Pancreas (tissue), 10 donors: ENCODE measurements at regions not wholly inside any gene's neighbourhood (a gene's known extent, or its start where the extent isn't known, plus 50 kb on each side); places are given as distances from the start of the nearest gene placed in this dataset.

ENCODE experiments used
- ATAC-seq, 4 donors: fragments of 200-7000 bp; cut with Tn5 transposase; one replicate each; pipeline versions ENCODE4 v1.8.0 to v1.9.1; 2020; ENCODE audit warnings: mild to moderate bottlenecking in 4 of 4, moderate library complexity in 4 of 4
- DNase-seq, 6 donors: peaks; one replicate each; pipeline ENCODE4 v3.0.0-alpha.2; 2020
- FAIRE-seq: peaks from 2 replicates; lab custom pipeline; 2012; peaks lifted over from hg19 to GRCh38; lab: Jason Lieb, UNC
- H3K27ac ChIP-seq, 4 donors: fragments of 200-600 bp; sonication (generic); 1 replicate in 3 of 4; 2 replicates in 1 of 4; pipeline versions ENCODE4 v1.5.0 to v1.8.0; 2020
- H3K27me3 ChIP-seq, 4 donors: fragments of 200-600 bp; one replicate each; pipeline ENCODE4 v1.8.0; 2021
- H3K36me3 ChIP-seq, 3 donors: fragments of 200-600 bp; sonication (generic) in 1 of 3; one replicate each; pipeline versions ENCODE4 v1.5.0 to v1.8.0; 2020 to 2021
- H3K4me1 ChIP-seq, 3 donors: fragments of 200-600 bp; one replicate each; pipeline ENCODE4 v1.8.0; 2021
- H3K4me3 ChIP-seq, 4 donors: fragments of 200-600 bp; sonication (generic) in 2 of 4; one replicate each; pipeline versions ENCODE4 v1.5.0 to v1.8.0; 2020 to 2021
- H3K9me3 ChIP-seq, 4 donors: fragments of 200-600 bp; one replicate each; pipeline ENCODE4 v1.8.0; 2021
- CTCF ChIP-seq, 4 donors: fragments of 200-600 bp; sonication (generic) in 3 of 4; IDR thresholded peaks; one replicate each; pipeline versions ENCODE4 v1.5.0 to v1.8.0; 2021; ENCODE audit warnings: antibody characterized with exemption in 4 of 4
- WGBS, 2 donors: extraction: QIAGEN DNeasy Blood & Tissue Kit; methylation state at CpG; one replicate each; pipeline ENCODE4 v1.1.7; 2013; 5-methylcytosine and 5-hydroxymethylcytosine counted together
- intact Hi-C, 3 donors: fragments of 100-400 bp; cut with DNase I; formaldehyde crosslinking; loops; one replicate each; pipeline versions ENCODE4 v1.11.1 to v1.14.2; 2022
- donor health status: healthy with polysubstance abuse.
- donor health status: DM: no; HTN: no; CAD: no; lungs with moderate emphysema.
- donor health status: DM: no; HTN: no; CAD: no.
- donor health status: control.
- donor health status: control.
- donor health status: Bipolar disorder and iron deficiency.
- donor health status: DM: yes; HTN: yes; CAD: no.
- donor health status: DM: no; HTN: no; CAD: no.
- donor health status: DM: no; HTN: no; CAD: no.
- donor health status: DM: yes; HTN: yes; CAD: no.

- intact Hi-C loops, result no loop called here
These were observed 209.8 kb downstream of the CCER1 start for GRCh38 chr12:90745211-90745610.

GRCh38 chr12:90741611-90742010 is 213.4 kb downstream of the CCER1 start:
- TF ChIP-seq CTCF (IDR thresholded peaks at IDR 0.05), result no peak
- Histone ChIP-seq H3K36me3 (no peaks in the 10 kb centered on the region), H3K27me3 (no peaks in the 10 kb centered on the region), H3K4me1 (no peaks in the 10 kb centered on the region), H3K9me3 (no peaks in the 10 kb centered on the region), H3K27ac (no peak overlapping the region), H3K4me3 (no peak overlapping the region)
- intact Hi-C loops, result no loop called here
- FAIRE-seq (no peak), DNase-seq (no peak), ATAC-seq (no peak)
- WGBS, 2 donors, result 59 to 78% methylated on average over 4 of the region's 4 CpGs

More at GRCh38 chr12:90745211-90745610, 209.8 kb downstream of the CCER1 start:
- no peak for FAIRE-seq
- Histone ChIP-seq H3K4me1 (no peaks in the 10 kb centered on the region), H3K27me3 (no peaks in the 10 kb centered on the region), H3K36me3 (no peaks in the 10 kb centered on the region), H3K27ac (no peak overlapping the region), H3K9me3 (no peaks in the 10 kb centered on the region), H3K4me3 (no peak overlapping the region)
- TF ChIP-seq CTCF (IDR thresholded peaks at IDR 0.05), result no peak
- 51 to 64% methylated on average over 1 of the region's 1 CpG for WGBS, 2 donors
- ATAC-seq, result no peak
- DNase-seq, result no peak

GRCh38 chr12:90729736-90730135 is 225.2 kb downstream of the CCER1 start:
- DNase-seq, result no peak
- 64 to 78% methylated on average over 4 of the region's 4 CpGs for WGBS, 2 donors
- no peak overlapping the region for H3K27ac ChIP-seq
- intact Hi-C loops, result no loop called here
- no peaks in the 10 kb centered on the region for H3K36me3 ChIP-seq
- FAIRE-seq, result no peak
- no peaks in the 10 kb centered on the region for H3K27me3 ChIP-seq
- no peaks in the 10 kb centered on the region for H3K4me1 ChIP-seq
- H3K9me3 ChIP-seq, result no peaks in the 10 kb centered on the region
- TF ChIP-seq CTCF (IDR thresholded peaks at IDR 0.05), result no peak
- no peak for ATAC-seq
- no peak overlapping the region for H3K4me3 ChIP-seq

GRCh38 chr12:90712671-90713070 is 242.3 kb downstream of the CCER1 start:
- Histone ChIP-seq H3K27ac (no peak overlapping the region), H3K4me1 (no peaks in the 10 kb centered on the region), H3K9me3 (no peaks in the 10 kb centered on the region), H3K4me3 (no peak overlapping the region), H3K36me3 (no peaks in the 10 kb centered on the region), H3K27me3 (no peaks in the 10 kb centered on the region)
- WGBS, 2 donors, result 27 to 42% methylated on average over 2 of the region's 2 CpGs
- intact Hi-C loops, result no loop called here
- DNase-seq, result no peak
- no peak for FAIRE-seq
- ATAC-seq, result no peak
- TF ChIP-seq CTCF (IDR thresholded peaks at IDR 0.05), result no peak

GRCh38 chr12:90710711-90711110 is 244.3 kb downstream of the CCER1 start:
- DNase-seq (no peak), ATAC-seq (no peak), FAIRE-seq (no peak)
- Histone ChIP-seq H3K27ac (no peak overlapping the region), H3K4me1 (no peaks in the 10 kb centered on the region), H3K36me3 (no peaks in the 10 kb centered on the region), H3K9me3 (no peaks in the 10 kb centered on the region), H3K27me3 (no peaks in the 10 kb centered on the region), H3K4me3 (no peak overlapping the region)
- intact Hi-C loops, result no loop called here
- 52 to 59% methylated on average over 3 of the region's 3 CpGs for WGBS, 2 donors
- TF ChIP-seq CTCF (IDR thresholded peaks at IDR 0.05), result no peak
